ENCODE measurements at regions not wholly inside any gene's neighbourhood (a gene's known extent, or its start where the extent isn't known, plus 50 kb on each side); places are given as distances from the start of the nearest gene placed in this dataset.

GRCh38 chr2:147709655-147710054 is 135.2 kb upstream of the ACVR2A start:
- no peak for DNase-seq

GRCh38 chr2:147703171-147703570 is 141.7 kb upstream of the ACVR2A start:
- no peak for DNase-seq

- DNase-seq = no peak
Measured at GRCh38 chr2:147698166-147698565, 146.7 kb upstream of the ACVR2A start.

- no peak for DNase-seq
Measured at GRCh38 chr2:147696426-147696825, 148.4 kb upstream of the ACVR2A start.

- DNase-seq = no peak
Measured at GRCh38 chr2:147689220-147689909, 155.5 kb upstream of the ACVR2A start.

- no peak for DNase-seq
Measured at GRCh38 chr2:147688242-147688641, 156.6 kb upstream of the ACVR2A start.

- no peak for DNase-seq
Measured at GRCh38 chr2:147686365-147686764, 158.5 kb upstream of the ACVR2A start.

GRCh38 chr2:147684903-147685302 is 159.9 kb upstream of the ACVR2A start:
- DNase-seq = no peak

- no peak for DNase-seq
Measured at GRCh38 chr2:147683380-147683779, 161.4 kb upstream of the ACVR2A start.

GRCh38 chr2:147681093-147681492 is 163.7 kb upstream of the ACVR2A start:
- no peak for DNase-seq

- no peak for DNase-seq
Measured at GRCh38 chr2:147679955-147680531, 164.8 kb upstream of the ACVR2A start.

- DNase-seq = no peak
Measured at GRCh38 chr2:147679191-147679954, 165.5 kb upstream of the ACVR2A start.

- no peak for DNase-seq
Measured at GRCh38 chr2:147665105-147665504, 179.7 kb upstream of the ACVR2A start.

- DNase-seq = no peak
Measured at GRCh38 chr2:147663962-147664361, 180.9 kb upstream of the ACVR2A start.

GRCh38 chr2:147663153-147663961 is 181.5 kb upstream of the ACVR2A start:
- no peak for DNase-seq

- DNase-seq = no peak
Measured at GRCh38 chr2:147662221-147662620, 182.6 kb upstream of the ACVR2A start.

GRCh38 chr2:147660680-147661079 is 184.1 kb upstream of the ACVR2A start:
- DNase-seq = no peak

- DNase-seq = no peak
Measured at GRCh38 chr2:147659051-147659450, 185.8 kb upstream of the ACVR2A start.

GRCh38 chr2:147657086-147658000 is 187.5 kb upstream of the ACVR2A start:
- no peak for DNase-seq

- DNase-seq = no peak
Measured at GRCh38 chr2:147649998-147650397, 194.8 kb upstream of the ACVR2A start.

GRCh38 chr2:147649286-147649685 is 195.5 kb upstream of the ACVR2A start:
- no peak for DNase-seq

- DNase-seq = no peak
Measured at GRCh38 chr2:147648471-147648870, 196.4 kb upstream of the ACVR2A start.

All from activated naive CD4-positive, alpha-beta T cell (primary cell).